GM12872 (cell line): ENCODE measurements at regions not wholly inside any gene's neighbourhood (a gene's known extent, or its start where the extent isn't known, plus 50 kb on each side); places are given as distances from the start of the nearest gene placed in this dataset.

Experiments used
- CTCF ChIP-seq: IDR thresholded peaks from 3 replicates; pipeline ENCODE4 v1.5.1; 2011; ENCODE audit warnings: low read depth, mild to moderate bottlenecking, low read length, moderate library complexity; ENCODE audit not compliant: insufficient read depth

GRCh38 chr2:47695800-47696477 is 87.0 kb upstream of the MSH6 start:
- TF ChIP-seq CTCF: no peak

GRCh38 chr2:47690132-47690531 is 92.8 kb upstream of the MSH6 start:
- TF ChIP-seq CTCF: no peak

- TF ChIP-seq CTCF: no peak
These were observed 94.4 kb upstream of the MSH6 start for GRCh38 chr2:47688561-47688960.

- no peak for TF ChIP-seq CTCF
These were observed 95.1 kb upstream of the MSH6 start for GRCh38 chr2:47687856-47688255.

GRCh38 chr2:47686018-47686417 is 96.9 kb upstream of the MSH6 start:
- TF ChIP-seq CTCF: no peak

- no peak for TF ChIP-seq CTCF
These were observed 100.7 kb upstream of the MSH6 start for GRCh38 chr2:47682216-47682749.

GRCh38 chr2:47676261-47676926 is 105.6 kb upstream of the KCNK12 start:
- no peak for TF ChIP-seq CTCF
